Stimulated activated CD8-positive, alpha-beta memory T cell treated with anti-CD3 and anti-CD28 coated beads, Interleukin-15, amount 100 ng/mL, for 1 hour (primary cell): ENCODE measurements at regions not wholly inside any gene's neighbourhood (a gene's known extent, or its start where the extent isn't known, plus 50 kb on each side); places are given as distances from the start of the nearest gene placed in this dataset.
"Not testable (repeated sequence)": the region's sequence is repeated elsewhere in the genome, so short reads cannot be mapped to it uniquely, and the experiment has no call there.

ENCODE experiments used
- DNase-seq: peaks from one replicate; pipeline ENCODE4 v3.0.0-alpha.2; 2020; ENCODE audit warnings: low read depth

DNA sequence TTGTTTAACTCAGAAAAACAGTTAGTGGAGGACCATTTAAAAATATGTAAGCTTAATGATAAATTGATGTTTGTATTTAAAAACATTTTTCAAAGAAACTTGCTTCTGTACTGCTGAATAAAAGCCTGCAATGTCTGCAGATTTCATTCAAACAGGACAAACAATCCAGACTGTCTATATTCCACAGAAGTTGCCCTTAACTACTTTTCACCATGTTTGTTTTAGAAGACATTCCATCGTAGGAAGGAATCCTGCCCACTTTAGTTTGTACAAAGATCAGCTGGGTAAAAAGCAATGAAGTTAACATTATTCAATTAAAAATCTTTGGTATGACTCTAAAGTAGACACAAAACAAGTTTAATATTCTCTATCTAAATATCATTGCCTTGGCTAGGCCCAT, 195.7 kb upstream of the CCNH start:
- DNase-seq = no peak

GRCh38 chr5:87605663-87606062, 192.9 kb upstream of the CCNH start:
- no peak for DNase-seq

DNA sequence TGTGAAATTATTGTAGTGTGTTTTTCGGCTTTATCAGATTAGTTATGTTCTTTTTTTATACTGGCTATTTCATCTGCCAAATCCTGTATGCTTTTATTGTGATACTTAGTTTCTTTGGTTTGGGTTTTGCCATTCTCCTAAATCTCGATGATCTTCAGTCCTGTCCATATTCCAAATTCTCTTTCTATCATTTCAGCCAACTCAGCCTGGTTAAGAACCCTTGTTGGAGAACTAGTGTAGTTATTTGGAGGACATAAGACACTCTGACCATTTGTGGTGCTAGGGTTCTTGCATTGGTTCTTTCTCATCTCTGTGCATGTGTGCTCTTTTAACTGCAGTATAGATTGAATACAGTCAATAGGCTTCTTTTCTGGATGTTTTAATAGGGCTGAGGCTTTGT, 187.0 kb upstream of the CCNH start:
- no peak for DNase-seq

DNA sequence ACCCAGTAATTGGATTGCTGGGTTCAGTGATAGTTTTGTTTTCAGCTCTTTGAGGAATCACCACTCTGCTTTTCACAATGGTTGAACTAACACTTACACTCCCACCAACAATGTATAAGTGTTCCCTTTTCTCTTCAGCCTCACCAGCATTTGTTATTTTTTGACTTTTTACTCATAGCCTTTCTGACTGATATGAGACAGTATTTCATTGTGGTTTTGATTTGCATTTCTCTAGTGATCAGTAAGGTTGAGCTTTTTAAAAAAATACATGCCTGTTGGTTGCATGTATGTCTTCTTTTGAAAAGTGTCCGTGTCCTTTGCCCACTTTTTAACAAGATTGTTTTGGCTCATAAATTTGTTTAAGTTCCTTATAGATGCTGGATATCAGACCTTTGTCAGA, 185.7 kb upstream of the CCNH start:
- no peak for DNase-seq

- no peak for DNase-seq
Measured at GRCh38 chr5:87594566-87594965, 181.8 kb upstream of the CCNH start.

GRCh38 chr5:87589587-87589986, 176.9 kb upstream of the CCNH start:
- DNase-seq = no peak

DNA sequence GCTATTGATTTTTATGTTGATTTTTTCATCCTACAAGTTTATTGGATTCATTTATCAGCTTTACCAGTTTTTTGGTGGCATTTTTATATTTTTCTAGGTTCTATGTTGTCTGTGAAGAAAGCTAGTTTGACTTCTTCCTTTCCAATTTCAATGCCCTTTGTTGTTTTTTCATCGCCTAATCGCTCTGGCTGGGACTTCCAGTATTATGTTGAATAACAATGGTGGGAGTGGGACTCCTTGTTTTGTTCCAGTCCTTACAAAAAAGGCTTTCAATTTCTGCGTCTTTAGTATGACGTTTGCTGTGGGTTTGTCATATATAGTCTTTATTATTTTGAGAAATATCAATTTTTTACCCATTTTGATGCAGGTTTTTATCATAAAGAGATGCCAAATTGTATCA, 175.6 kb upstream of the CCNH start:
- DNase-seq = no peak

GRCh38 chr5:87583704-87584103, 171.0 kb upstream of the CCNH start:
- DNase-seq = not testable (repeated sequence)

DNA sequence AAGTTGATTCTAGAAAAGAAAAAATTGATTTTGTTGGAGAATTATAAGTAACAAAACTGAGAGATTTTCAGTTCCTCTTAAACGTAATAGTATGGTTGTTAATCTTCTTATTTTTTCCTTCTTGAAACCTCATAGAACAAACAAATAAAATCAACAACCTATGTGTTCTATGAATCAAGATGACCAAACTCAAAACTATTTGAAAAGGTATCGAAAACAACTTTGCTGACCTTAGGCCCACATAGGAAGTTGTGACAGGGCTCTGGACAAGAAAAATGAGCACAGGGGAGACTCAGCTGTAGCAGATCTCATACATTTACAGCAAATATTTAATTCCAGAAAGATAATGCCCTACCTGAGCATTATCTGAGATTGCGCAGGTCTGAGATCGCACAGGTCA, 169.4 kb upstream of the CCNH start:
- no peak for DNase-seq

GRCh38 chr5:87581661-87582060, 168.9 kb upstream of the CCNH start:
- DNase-seq = no peak

DNA sequence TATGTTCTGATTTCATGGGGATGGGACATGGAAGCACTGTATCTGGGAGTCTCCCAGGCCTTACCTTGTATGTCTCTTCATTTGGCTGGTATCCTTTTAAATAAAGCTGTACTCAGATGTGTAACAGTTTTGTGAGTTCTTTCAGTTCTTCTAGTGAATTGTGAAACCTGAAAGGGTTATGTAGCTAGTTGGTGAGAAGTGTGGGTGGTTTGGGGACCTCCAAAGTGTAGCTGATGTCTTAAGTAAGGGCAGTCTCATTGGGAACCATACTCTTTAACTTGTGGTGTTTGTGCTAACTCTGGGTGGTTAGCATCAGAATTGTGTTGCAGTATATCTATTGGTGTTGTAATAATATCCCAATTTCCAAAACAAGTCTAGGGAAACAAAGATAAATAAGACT, 166.9 kb upstream of the CCNH start:
- no peak for DNase-seq

- DNase-seq = no peak
Measured at GRCh38 chr5:87576867-87577266, 164.1 kb upstream of the CCNH start.

GRCh38 chr5:87576306-87576705, 163.6 kb upstream of the CCNH start:
- not testable (repeated sequence) for DNase-seq

DNA sequence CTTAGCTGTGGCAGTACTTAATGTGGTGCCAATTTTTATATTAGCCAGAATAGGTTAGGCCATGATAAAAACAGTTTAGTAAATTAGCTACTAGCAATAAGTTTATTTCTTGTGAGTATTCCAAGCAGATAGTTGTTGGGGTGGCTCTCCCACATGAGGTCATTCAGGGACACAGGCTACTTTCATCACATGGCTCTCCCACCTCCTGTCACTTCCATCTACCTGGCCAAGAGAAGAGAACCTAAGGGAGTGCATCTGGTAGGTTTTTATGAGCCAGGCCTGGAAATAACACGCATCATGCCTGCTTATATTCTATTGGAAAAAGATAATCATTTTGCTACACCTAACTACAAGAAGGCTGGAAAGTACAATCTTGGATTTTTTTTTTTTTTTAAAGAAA, 161.4 kb upstream of the CCNH start:
- DNase-seq = no peak

DNA sequence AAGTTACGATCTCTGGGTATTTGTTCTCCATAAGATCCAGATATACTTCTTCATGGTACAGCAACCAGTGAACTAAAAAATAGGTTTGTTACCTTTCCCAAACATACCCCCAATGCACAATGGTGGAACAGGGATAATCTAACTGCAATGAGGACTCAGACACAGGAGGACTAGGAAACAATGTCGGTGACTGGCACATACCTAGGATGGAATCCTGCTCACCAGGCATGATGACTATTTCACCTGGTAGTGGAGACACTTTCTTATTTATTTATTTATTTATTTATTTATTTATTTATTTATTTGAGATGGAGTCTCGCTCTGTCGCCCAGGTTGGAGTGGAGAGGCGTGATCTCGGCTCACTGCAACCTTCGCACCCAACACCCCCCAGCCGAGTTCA, 159.9 kb upstream of the CCNH start:
- DNase-seq = no peak

DNA sequence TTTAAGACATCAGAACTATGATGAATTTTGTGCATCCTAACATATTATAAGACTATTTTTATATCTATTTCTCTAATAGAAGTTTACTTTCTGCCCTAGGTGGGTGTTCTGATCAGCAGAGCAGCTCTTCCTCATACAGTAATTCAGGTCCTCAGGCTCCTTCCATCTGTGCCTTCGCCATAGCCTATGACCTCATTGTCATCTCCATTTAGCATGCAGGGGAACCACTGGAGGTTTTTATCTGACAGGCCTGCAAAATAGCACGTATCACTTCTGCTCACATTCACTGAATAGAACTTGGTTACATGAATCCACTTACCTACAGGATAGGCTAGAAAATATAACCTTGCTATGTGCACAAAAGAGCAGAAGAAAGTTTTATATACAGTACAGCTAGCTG, 159.4 kb upstream of the CCNH start:
- DNase-seq = no peak

- no peak for DNase-seq
Measured at GRCh38 chr5:87570366-87570765, 157.6 kb upstream of the CCNH start.

DNA sequence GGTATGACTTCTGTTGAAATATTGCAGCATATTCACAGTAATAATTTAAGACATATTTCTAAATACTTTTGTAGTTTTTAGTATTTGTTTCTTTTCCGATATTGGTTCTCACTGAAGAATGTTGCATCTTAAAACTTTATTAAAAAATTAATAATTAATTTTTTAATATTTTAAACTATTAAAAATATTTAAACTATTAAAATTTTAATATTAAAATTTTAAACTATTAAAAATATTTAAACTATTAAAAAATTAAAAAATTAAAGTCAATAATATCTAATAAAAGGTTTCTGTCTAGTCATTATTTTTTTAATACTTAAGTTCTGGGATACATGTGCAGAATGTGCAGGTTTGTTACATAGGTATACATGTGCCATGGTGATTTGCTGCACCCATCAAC, 149.3 kb upstream of the CCNH start:
- no peak for DNase-seq

- no peak for DNase-seq
Measured at GRCh38 chr5:87560528-87560927, 147.8 kb upstream of the CCNH start.

- DNase-seq = no peak
Measured at GRCh38 chr5:87551911-87552310, 139.2 kb upstream of the CCNH start.

DNA sequence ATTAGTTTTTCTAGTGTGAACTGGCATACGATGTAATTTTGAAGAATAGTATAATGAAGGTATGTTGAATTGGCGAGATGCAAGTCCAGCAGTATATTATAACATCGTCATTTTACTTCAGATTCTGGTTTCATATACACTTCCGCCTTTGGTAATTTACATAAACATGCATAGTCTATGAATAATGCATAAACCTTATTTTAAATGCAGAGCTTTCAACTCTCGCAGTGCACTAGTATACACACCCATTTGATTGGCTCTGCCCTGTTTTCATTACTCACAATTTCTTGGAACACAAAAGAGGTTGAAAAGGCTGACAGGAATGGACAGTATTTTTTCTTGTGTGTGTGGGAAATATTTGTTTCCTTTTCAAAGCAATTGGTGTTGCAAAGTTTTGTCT, 128.9 kb upstream of the CCNH start:
- no peak for DNase-seq

DNA sequence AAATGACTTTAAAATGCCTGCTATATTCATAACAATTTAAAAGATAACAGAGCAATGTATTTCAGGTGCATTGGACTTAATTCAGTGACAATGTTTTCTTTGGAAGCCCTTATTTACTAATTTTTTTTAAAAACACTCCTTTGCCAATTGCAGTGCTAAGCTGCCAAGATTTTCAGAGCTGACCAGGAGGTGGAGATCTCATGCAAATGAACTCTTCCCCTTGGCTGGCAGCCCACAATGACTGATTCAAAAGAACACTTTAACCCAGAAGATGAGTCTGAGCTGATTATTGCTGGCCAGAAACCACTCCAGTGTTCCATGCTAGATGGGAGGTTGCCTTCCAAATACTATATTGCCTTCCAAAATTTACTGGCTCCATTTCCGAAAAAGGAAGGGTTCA, 128.3 kb upstream of the CCNH start:
- no peak for DNase-seq

- no peak for DNase-seq
Measured at GRCh38 chr5:87539839-87540238, 127.1 kb upstream of the CCNH start.

- no peak for DNase-seq
Measured at GRCh38 chr5:87536365-87536764, 123.6 kb upstream of the CCNH start.

DNA sequence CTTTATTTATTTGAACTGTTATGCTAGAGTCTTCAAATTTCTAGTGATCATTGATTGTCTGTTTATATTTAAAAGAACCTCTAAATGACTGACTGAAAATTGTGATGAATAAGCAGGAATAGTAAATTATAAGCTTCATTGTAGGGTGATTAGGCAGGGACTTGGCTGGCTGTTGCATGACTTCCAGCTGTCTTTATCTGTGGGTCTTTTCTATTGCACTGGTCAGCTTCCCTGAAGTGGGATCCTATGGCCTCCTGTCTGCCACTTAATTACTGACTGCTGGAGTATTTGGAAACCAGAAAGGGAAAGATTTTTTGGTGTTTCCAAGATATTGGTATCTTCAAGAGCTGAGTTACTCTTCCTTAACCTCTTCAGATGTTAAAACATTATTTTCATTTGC, 123.0 kb upstream of the CCNH start:
- DNase-seq = no peak
